ENCODE measurements at regions not wholly inside any gene's neighbourhood (a gene's known extent, or its start where the extent isn't known, plus 50 kb on each side); places are given as distances from the start of the nearest gene placed in this dataset.
"Not testable (repeated sequence)": the region's sequence is repeated elsewhere in the genome, so short reads cannot be mapped to it uniquely, and the experiment has no call there.

GRCh38 chr1:228824366-228824765 lies 89.1 kb downstream of the RHOU start:
- no peak for DNase-seq (ENCODE audit: low spot score)

GRCh38 chr1:228825041-228825440 lies 89.8 kb downstream of the RHOU start:
- no peak for DNase-seq (ENCODE audit: low spot score)

GRCh38 chr1:228825840-228826484 lies 90.7 kb downstream of the RHOU start:
- DNase-seq (ENCODE audit: low spot score) = no peak

- no peak for DNase-seq (ENCODE audit: low spot score)
Observed at GRCh38 chr1:228827019-228827418, 91.7 kb downstream of the RHOU start.

- no peak for DNase-seq (ENCODE audit: low spot score)
Observed at GRCh38 chr1:228828151-228828550, 92.9 kb downstream of the RHOU start.

GRCh38 chr1:228830185-228830953 lies 95.1 kb downstream of the RHOU start:
- no peak for DNase-seq (ENCODE audit: low spot score)

GRCh38 chr1:228830954-228831481 lies 95.7 kb downstream of the RHOU start:
- DNase-seq (ENCODE audit: low spot score) = no peak

GRCh38 chr1:228833911-228834688 lies 98.8 kb downstream of the RHOU start:
- DNase-seq (ENCODE audit: low spot score) = no peak

GRCh38 chr1:228835456-228835855 lies 100.2 kb downstream of the RHOU start:
- no peak for DNase-seq (ENCODE audit: low spot score)

GRCh38 chr1:228835911-228836310 lies 100.6 kb downstream of the RHOU start:
- no peak for DNase-seq (ENCODE audit: low spot score)

GRCh38 chr1:228836427-228836826 lies 101.1 kb downstream of the RHOU start:
- DNase-seq (ENCODE audit: low spot score) = no peak

GRCh38 chr1:228837032-228837431 lies 101.8 kb downstream of the RHOU start:
- DNase-seq (ENCODE audit: low spot score) = no peak

- no peak for DNase-seq (ENCODE audit: low spot score)
Observed at GRCh38 chr1:228837817-228838716, 102.8 kb downstream of the RHOU start.

- no peak for DNase-seq (ENCODE audit: low spot score)
Observed at GRCh38 chr1:228838717-228839500, 103.6 kb downstream of the RHOU start.

- DNase-seq (ENCODE audit: low spot score) = no peak
Observed at GRCh38 chr1:228839656-228840055, 104.4 kb downstream of the RHOU start.

- no peak for DNase-seq (ENCODE audit: low spot score)
Observed at GRCh38 chr1:228841632-228842031, 106.4 kb downstream of the RHOU start.

- no peak for DNase-seq (ENCODE audit: low spot score)
Observed at GRCh38 chr1:228842094-228842775, 107.0 kb downstream of the RHOU start.

- DNase-seq (ENCODE audit: low spot score) = no peak
Observed at GRCh38 chr1:228845101-228845500, 109.8 kb downstream of the RHOU start.

GRCh38 chr1:228846952-228847351 lies 111.7 kb downstream of the RHOU start:
- no peak for DNase-seq (ENCODE audit: low spot score)

- DNase-seq (ENCODE audit: low spot score) = not testable (repeated sequence)
Observed at GRCh38 chr1:228847451-228847850, 112.2 kb downstream of the RHOU start.
